Stimulated activated naive CD8-positive, alpha-beta T cell treated with anti-CD3 and anti-CD28 coated beads, Interleukin-15, Interleukin-2, amounts not matched to agents 100 U/mL and 50 U/mL, for 24 hours (primary cell): ENCODE measurements at regions not wholly inside any gene's neighbourhood (a gene's known extent, or its start where the extent isn't known, plus 50 kb on each side); places are given as distances from the start of the nearest gene placed in this dataset.

Experiments
- ATAC-seq: fragments of 150-1000 bp; cut with Tn5 transposase; one replicate; pipeline ENCODE4 v1.10.0; 2021
- DNase-seq: peaks from one replicate; pipeline ENCODE4 v3.0.0; 2021

GRCh38 chr2:196249171-196249570, 77.8 kb upstream of the STK17B start:
- no peak for ATAC-seq
- DNase-seq, result no peak

GRCh38 chr2:196249860-196250259, 78.5 kb upstream of the STK17B start:
- ATAC-seq, result no peak
- DNase-seq, result no peak

- ATAC-seq, result no peak
- no peak for DNase-seq
Observed at GRCh38 chr2:196251132-196251531, 79.8 kb upstream of the STK17B start.

GRCh38 chr2:196252408-196253115, 81.2 kb upstream of the STK17B start:
- ATAC-seq, result peak; percentile 77
- DNase-seq, result no peak

- no peak for DNase-seq
- ATAC-seq, result peak; percentile 41
Observed at GRCh38 chr2:196253116-196253480, 81.7 kb upstream of the STK17B start.

DNA sequence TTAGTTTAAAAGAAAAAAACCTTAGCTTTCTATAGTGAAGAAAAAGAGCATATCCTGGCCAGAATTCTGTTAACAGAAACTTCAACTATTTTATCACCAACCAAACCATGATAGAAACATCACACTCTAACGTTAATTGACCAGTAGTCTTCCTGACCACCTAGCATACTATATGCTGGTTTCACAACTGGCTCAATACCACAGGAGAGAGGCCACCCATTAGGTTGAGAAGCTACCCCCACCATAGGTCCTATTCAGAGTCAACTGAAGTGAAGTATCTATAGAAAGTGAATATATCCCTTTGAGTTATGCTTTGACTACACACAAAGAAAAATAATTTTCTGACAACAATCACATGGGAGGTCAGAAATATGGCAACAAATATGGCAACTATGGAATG, 85.2 kb upstream of the STK17B start:
- ATAC-seq, result no peak

GRCh38 chr2:196257086-196257485, 85.7 kb upstream of the STK17B start:
- ATAC-seq (no peak), DNase-seq (no peak)

More for the DNA sequence above, 85.2 kb upstream of the STK17B start:
- no peak for DNase-seq

DNA sequence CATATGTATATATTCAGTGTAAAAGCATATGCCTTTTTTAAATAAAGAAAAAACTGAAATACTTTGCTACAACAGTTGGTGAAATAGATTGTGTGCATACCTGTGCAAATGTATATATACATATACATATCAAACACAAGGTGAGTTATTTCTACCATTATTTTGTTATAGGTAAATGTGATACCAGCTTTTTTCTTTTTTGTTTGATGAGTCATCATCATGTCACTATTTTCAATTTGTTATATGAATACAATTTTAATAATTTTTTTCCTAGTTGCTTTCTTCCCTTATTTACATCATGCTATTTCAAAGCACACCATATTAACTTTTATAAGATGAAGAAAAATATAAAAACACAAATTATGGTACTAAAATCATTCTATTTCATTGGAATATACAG, 87.0 kb upstream of the STK17B start:
- DNase-seq (no peak), ATAC-seq (no peak)

GRCh38 chr2:196259507-196260481, 88.4 kb upstream of the STK17B start:
- ATAC-seq (peak; percentile 83), DNase-seq (peak; percentile 51)

DNA sequence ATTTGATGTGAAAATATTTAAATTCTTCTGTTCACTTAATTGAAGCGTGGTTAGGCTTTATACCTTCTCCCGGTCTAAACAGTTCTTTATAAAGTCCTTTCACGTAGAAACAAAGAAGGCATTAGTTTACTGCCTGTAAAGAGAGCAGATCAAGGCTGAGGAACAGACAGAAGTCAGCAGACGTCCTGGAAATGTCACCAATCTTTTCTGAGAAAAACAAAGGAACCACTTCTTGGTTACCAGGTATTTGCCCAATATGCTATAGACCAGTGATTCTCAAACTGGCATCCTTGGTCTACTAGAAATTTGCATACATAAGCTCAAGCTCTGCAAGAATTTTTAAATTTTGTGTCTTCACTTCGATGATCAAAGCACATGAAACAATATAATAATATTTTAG, 89.2 kb upstream of the STK17B start:
- ATAC-seq (peak; percentile 45), DNase-seq (no peak)

GRCh38 chr2:196262606-196263005, 91.2 kb upstream of the STK17B start:
- ATAC-seq, result no peak

GRCh38 chr2:196263181-196263747, 91.9 kb upstream of the STK17B start:
- DNase-seq (no peak), ATAC-seq (peak; percentile 47)

More at GRCh38 chr2:196262606-196263005, 91.2 kb upstream of the STK17B start:
- DNase-seq, result no peak

DNA sequence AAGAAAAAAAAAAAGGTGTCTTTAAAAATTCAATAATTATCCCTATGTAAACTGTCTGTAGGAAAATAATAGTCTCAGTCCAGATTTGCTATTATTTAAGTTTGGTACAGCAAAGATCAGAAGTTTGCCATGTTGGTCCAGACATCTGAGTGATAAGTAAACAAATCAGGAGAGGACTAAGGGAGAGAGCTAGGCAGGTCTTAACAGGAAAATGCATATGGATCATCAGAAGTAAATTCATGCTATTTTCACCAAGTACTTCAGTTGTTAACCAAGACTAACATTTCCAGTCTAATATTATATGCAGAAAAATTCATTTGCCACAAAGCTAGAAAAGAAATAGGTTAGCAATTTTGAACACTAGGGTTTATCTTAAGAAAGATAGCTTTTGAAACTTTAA, 95.0 kb upstream of the STK17B start:
- DNase-seq (no peak), ATAC-seq (no peak)

DNA sequence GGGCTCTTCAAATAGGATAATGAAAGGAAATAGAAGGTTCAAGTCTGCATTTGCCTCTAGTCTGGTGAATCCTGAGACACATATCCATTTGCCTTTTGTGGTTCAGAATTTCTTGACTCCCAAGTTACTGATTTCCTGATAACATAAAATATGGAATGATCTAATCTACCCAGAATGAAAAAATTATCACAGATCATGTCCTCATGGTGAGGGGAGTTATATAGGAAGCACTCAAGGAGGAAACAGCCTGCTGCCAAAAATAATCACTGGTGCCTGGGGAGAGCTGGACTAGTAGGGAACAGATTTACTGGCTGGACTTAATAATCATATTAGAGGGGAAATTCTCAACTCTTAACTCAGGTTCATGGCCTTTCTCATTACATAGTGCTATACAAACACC, 95.5 kb upstream of the STK17B start:
- no peak for ATAC-seq
- DNase-seq, result no peak

DNA sequence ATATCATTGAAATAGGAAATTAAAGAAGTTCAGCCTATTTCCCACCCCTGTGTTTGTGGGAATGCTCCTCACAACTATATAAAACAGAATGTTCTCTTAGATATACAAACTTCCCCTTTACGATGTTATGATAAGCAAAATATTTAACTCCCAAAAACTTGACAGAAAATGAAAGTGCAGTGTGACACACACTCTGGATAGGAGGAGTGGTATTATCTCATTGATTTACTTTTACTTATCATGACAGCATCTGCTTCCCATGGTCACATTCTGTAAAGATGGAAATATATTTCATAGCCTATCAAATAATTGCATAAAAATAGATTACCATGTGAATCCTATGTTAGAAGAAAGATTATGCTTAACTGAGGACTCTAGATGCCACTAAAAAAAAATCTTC, 96.6 kb upstream of the STK17B start:
- ATAC-seq (no peak), DNase-seq (no peak)

DNA sequence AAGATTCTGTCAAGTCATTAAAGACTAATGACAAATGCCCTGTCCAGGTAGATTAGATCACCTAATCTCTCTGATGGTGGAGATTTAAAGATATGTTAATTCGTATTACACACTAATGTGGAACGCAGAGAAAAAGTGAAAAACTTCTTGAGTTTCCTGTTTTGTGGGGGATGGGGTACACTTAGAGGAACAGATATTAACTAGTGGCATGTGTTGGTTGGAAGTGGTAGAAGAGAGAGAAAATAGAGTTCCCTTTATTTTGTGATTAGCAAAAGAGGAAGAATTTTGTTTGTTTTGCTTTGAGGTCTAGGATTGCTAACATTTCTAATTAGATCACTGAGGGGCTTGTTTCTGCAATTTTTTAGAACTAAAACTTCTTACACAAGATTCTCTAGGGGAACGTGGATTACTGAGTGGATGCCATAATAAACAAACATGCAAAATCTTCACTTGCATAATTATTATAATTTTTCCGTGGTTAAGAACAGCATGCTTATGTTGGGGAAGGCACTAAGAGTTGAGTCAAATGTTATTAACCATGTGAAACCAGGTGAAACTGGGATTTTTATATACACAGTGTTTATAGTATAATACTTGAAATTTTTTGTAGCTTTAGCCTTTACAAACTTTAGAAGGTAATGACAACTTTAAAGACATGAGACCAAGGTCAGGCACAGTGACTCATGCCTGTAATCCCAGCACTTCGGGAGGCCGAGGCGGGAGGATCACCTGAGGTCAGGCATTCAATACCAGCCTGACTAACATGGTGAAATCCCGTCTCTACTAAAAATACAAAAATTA, 97.4 kb upstream of the STK17B start:
- DNase-seq (no peak), ATAC-seq (peak; percentile 48)

- DNase-seq (no peak), ATAC-seq (no peak)
Observed at GRCh38 chr2:196271795-196272194, 100.4 kb upstream of the STK17B start.

DNA sequence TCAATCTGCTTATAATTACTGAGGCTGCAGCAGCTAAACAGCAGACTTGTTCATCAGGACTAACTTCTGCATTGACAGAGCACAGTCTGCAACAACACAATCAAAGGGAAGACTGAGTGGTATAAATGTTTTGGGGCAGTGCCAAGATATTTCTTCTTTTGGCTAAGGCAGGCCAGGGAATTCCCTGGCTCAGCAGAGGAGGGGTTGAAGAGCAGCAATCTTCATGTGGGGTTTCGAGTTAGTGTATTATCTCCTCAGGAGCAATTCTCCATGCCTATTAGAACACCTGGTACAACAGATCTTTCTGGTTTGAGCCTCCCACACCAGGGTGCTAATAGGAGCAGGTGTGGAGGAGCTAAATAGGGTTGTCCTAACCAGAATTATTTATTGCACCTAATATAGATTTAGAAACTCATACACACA, 103.0 kb upstream of the STK17B start:
- DNase-seq (no peak), ATAC-seq (peak; percentile 10)

GRCh38 chr2:196275646-196276352, 104.4 kb upstream of the STK17B start:
- DNase-seq, result no peak
- peak; percentile 77 for ATAC-seq

- ATAC-seq (no peak), DNase-seq (no peak)
Observed at GRCh38 chr2:196276421-196276820, 105.0 kb upstream of the STK17B start.

DNA sequence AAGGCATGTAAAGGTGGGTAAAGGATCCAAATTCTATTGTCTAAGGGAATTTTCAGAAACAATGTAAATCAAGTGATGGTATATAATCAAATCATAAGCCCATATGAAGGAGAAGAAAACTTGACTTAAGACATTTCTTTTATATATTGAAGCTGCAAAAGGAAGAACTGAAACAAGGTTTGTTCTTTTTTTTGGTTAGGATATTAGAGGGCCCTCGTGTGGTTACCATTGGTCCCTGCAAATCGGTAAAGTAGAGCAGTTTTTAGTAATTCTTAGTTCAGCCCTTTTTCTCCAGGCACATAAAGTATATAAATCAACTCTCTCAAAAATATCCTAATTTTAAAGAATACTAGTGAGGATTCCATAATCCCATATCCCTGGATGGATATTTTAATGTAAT, 105.6 kb upstream of the STK17B start:
- no peak for ATAC-seq
- DNase-seq, result no peak
